ENCODE measurements at regions not wholly inside any gene's neighbourhood (a gene's known extent, or its start where the extent isn't known, plus 50 kb on each side); places are given as distances from the start of the nearest gene placed in this dataset.

GRCh38 chr4:154983714-154984113 lies 202.6 kb downstream of the RBM46 start:
- no peaks in the 10 kb centered on the region for H3K36me3 ChIP-seq (ENCODE audit: insufficient read depth, low read length)
- no peaks in the 10 kb centered on the region for H3K9me2 ChIP-seq (replicated peaks; ENCODE audit: low read depth, low read length)
- no peak overlapping the region for H3K4me2 ChIP-seq (ENCODE audit: low read depth, low read length, poor library complexity, severe bottlenecking)
- no peak overlapping the region for H3K4me3 ChIP-seq (ENCODE audit: low read length, poor library complexity, severe bottlenecking)
- no peak for TF ChIP-seq CTCF (conservative IDR thresholded peaks at IDR 0.05; ENCODE audit: low read length)
- no peak for TF ChIP-seq EZH2phosphoT487 (IDR thresholded peaks at IDR 0.05; ENCODE audit: borderline replicate concordance)
- no peaks in the 10 kb centered on the region for H3K9me3 ChIP-seq (ENCODE audit: insufficient read depth, low read depth, low read length)
- H3F3A ChIP-seq (ENCODE audit: low read depth): no peaks in the 10 kb centered on the region
- no peak overlapping the region for H3K9ac ChIP-seq (ENCODE audit: low read depth, low read length, poor library complexity, severe bottlenecking)
- H3K27me3 ChIP-seq (ENCODE audit: insufficient read depth, low read length, poor library complexity, severe bottlenecking): no peaks in the 10 kb centered on the region
- H3K79me2 ChIP-seq (ENCODE audit: insufficient read depth, low read length): no peaks in the 10 kb centered on the region
- no peaks in the 10 kb centered on the region for H3K4me1 ChIP-seq (ENCODE audit: insufficient read depth, low read length, poor library complexity, severe bottlenecking)
- no peak overlapping the region for H2AFZ ChIP-seq (ENCODE audit: low read length)
- no peaks in the 10 kb centered on the region for H4K20me1 ChIP-seq (ENCODE audit: insufficient read depth, low read length, poor library complexity, severe bottlenecking)

- no peaks in the 10 kb centered on the region for H3K36me3 ChIP-seq (ENCODE audit: insufficient read depth, low read length)
- TF ChIP-seq CTCF (conservative IDR thresholded peaks at IDR 0.05; ENCODE audit: low read length): no peak
- no peak for TF ChIP-seq EZH2phosphoT487 (IDR thresholded peaks at IDR 0.05; ENCODE audit: borderline replicate concordance)
- no peaks in the 10 kb centered on the region for H3K9me2 ChIP-seq (replicated peaks; ENCODE audit: low read depth, low read length)
These were observed 203.1 kb downstream of the RBM46 start for GRCh38 chr4:154984148-154984547.

GRCh38 chr4:154984616-154985015 lies 203.5 kb downstream of the RBM46 start:
- TF ChIP-seq EZH2phosphoT487 (IDR thresholded peaks at IDR 0.05; ENCODE audit: borderline replicate concordance): no peak
- no peak for TF ChIP-seq CTCF (conservative IDR thresholded peaks at IDR 0.05; ENCODE audit: low read length)
- Histone ChIP-seq H2AFZ (ENCODE audit: low read length) (no peak overlapping the region), H3K4me1 (ENCODE audit: insufficient read depth, low read length, poor library complexity, severe bottlenecking) (no peaks in the 10 kb centered on the region), H4K20me1 (ENCODE audit: insufficient read depth, low read length, poor library complexity, severe bottlenecking) (no peaks in the 10 kb centered on the region), H3K4me3 (ENCODE audit: low read length, poor library complexity, severe bottlenecking) (no peak overlapping the region), H3K9me2 (replicated peaks; ENCODE audit: low read depth, low read length) (no peaks in the 10 kb centered on the region), H3K36me3 (ENCODE audit: insufficient read depth, low read length) (no peaks in the 10 kb centered on the region), H3K4me2 (ENCODE audit: low read depth, low read length, poor library complexity, severe bottlenecking) (no peak overlapping the region), H3K9me3 (ENCODE audit: insufficient read depth, low read depth, low read length) (no peaks in the 10 kb centered on the region), H3K79me2 (ENCODE audit: insufficient read depth, low read length) (no peaks in the 10 kb centered on the region), H3F3A (ENCODE audit: low read depth) (no peaks in the 10 kb centered on the region), H3K27me3 (ENCODE audit: insufficient read depth, low read length, poor library complexity, severe bottlenecking) (no peaks in the 10 kb centered on the region), H3K9ac (ENCODE audit: low read depth, low read length, poor library complexity, severe bottlenecking) (no peak overlapping the region)

More at GRCh38 chr4:154984148-154984547, 203.1 kb downstream of the RBM46 start:
- Histone ChIP-seq H3F3A (ENCODE audit: low read depth) (no peaks in the 10 kb centered on the region), H3K4me2 (ENCODE audit: low read depth, low read length, poor library complexity, severe bottlenecking) (no peak overlapping the region), H3K27me3 (ENCODE audit: insufficient read depth, low read length, poor library complexity, severe bottlenecking) (no peaks in the 10 kb centered on the region), H3K9ac (ENCODE audit: low read depth, low read length, poor library complexity, severe bottlenecking) (no peak overlapping the region), H3K4me3 (ENCODE audit: low read length, poor library complexity, severe bottlenecking) (no peak overlapping the region), H2AFZ (ENCODE audit: low read length) (no peak overlapping the region), H3K79me2 (ENCODE audit: insufficient read depth, low read length) (no peaks in the 10 kb centered on the region), H3K4me1 (ENCODE audit: insufficient read depth, low read length, poor library complexity, severe bottlenecking) (no peaks in the 10 kb centered on the region), H4K20me1 (ENCODE audit: insufficient read depth, low read length, poor library complexity, severe bottlenecking) (no peaks in the 10 kb centered on the region), H3K9me3 (ENCODE audit: insufficient read depth, low read depth, low read length) (no peaks in the 10 kb centered on the region)

Measured in Loucy (cell line).